ENCODE measurements at regions not wholly inside any gene's neighbourhood (a gene's known extent, or its start where the extent isn't known, plus 50 kb on each side); places are given as distances from the start of the nearest gene placed in this dataset.

DNA sequence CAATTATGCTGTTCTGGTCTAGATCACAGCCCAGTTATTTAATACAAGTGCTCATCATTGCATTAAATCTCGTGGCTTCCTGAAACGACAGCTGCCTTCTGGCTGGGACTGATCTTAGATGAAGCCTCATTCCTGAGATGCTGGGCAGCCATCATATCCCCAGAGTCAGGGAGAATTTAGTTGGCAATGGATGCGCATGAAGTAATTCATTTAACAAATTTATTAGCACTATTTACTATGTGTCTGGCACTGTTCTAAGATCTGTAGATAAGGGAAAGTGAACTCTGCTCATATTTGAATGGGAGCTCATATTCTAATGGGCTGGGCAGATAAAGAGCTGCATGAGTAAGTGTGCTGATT, 244.7 kb downstream of the KCNS3 start:
- TF ChIP-seq, protein P1, sequence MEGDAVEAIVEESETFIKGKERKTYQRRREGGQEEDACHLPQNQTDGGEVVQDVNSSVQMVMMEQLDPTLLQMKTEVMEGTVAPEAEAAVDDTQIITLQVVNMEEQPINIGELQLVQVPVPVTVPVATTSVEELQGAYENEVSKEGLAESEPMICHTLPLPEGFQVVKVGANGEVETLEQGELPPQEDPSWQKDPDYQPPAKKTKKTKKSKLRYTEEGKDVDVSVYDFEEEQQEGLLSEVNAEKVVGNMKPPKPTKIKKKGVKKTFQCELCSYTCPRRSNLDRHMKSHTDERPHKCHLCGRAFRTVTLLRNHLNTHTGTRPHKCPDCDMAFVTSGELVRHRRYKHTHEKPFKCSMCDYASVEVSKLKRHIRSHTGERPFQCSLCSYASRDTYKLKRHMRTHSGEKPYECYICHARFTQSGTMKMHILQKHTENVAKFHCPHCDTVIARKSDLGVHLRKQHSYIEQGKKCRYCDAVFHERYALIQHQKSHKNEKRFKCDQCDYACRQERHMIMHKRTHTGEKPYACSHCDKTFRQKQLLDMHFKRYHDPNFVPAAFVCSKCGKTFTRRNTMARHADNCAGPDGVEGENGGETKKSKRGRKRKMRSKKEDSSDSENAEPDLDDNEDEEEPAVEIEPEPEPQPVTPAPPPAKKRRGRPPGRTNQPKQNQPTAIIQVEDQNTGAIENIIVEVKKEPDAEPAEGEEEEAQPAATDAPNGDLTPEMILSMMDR (IDR thresholded peaks at IDR 0.05): no peak
- no peak for TF ChIP-seq POLR2A (IDR thresholded peaks at IDR 0.05)
